DOHH2 (cell line): ENCODE measurements at regions not wholly inside any gene's neighbourhood (a gene's known extent, or its start where the extent isn't known, plus 50 kb on each side); places are given as distances from the start of the nearest gene placed in this dataset.

Source experiments
- H3F3A ChIP-seq: fragments of 200-600 bp; sonication (generic), shearing (Covaris generic); 2 replicates; pipeline ENCODE4 v1.6.0; 2016; ENCODE audit warnings: antibody characterized with exemption, mild to moderate bottlenecking; ENCODE audit not compliant: control insufficient read depth, insufficient read depth
- H3K27ac ChIP-seq: fragments of 200-600 bp; sonication (generic); 2 replicates; pipeline ENCODE4 v1.5.1; 2014; ENCODE audit warnings: low read depth, mild to moderate bottlenecking, low read length, moderate library complexity
- H3K27me3 ChIP-seq: fragments of 200-600 bp; sonication (generic); 2 replicates; pipeline ENCODE4 v1.6.1; 2014; ENCODE audit warnings: mild to moderate bottlenecking, low read length, mixed read lengths; ENCODE audit not compliant: control insufficient read depth
- H3K36me3 ChIP-seq: fragments of 200-600 bp; sonication (generic); 2 replicates; pipeline ENCODE4 v1.6.1; 2014; ENCODE audit warnings: mild to moderate bottlenecking, low read length, moderate library complexity, mixed read lengths; ENCODE audit not compliant: control insufficient read depth
- H3K4me1 ChIP-seq: fragments of 200-600 bp; sonication (generic); 2 replicates; pipeline ENCODE4 v1.6.1; 2014; ENCODE audit warnings: mild to moderate bottlenecking, low read length, mixed read lengths; ENCODE audit not compliant: control insufficient read depth
- H3K4me2 ChIP-seq: fragments of 200-600 bp; sonication (generic); 2 replicates; pipeline ENCODE4 v1.6.0; 2014; ENCODE audit warnings: mild to moderate bottlenecking, low read length, moderate library complexity
- H3K4me3 ChIP-seq: fragments of 200-600 bp; sonication (generic); 2 replicates; pipeline ENCODE4 v1.5.1; 2014; ENCODE audit warnings: mild to moderate bottlenecking, low read length, mixed read lengths
- H3K79me2 ChIP-seq: fragments of 200-600 bp; sonication (generic); 2 replicates; pipeline ENCODE4 v1.6.1; 2014; ENCODE audit warnings: mild to moderate bottlenecking, low read length, mixed read lengths; ENCODE audit not compliant: control insufficient read depth
- H3K9me2 ChIP-seq: fragments of 200-600 bp; sonication (generic); replicated peaks from 2 replicates; pipeline ENCODE4 v1.6.1; 2014; ENCODE audit warnings: mild to moderate bottlenecking, low read length, mixed read lengths; ENCODE audit not compliant: control insufficient read depth
- H3K9me3 ChIP-seq: fragments of 200-600 bp; sonication (generic); 2 replicates; pipeline ENCODE4 v1.6.1; 2014; ENCODE audit warnings: antibody characterized with exemption, low read length, mixed read lengths; ENCODE audit not compliant: control insufficient read depth, insufficient read depth
- H4K20me1 ChIP-seq: fragments of 200-600 bp; sonication (generic); 2 replicates; pipeline ENCODE4 v1.6.0; 2014; ENCODE audit warnings: low read depth, mild to moderate bottlenecking, antibody characterized with exemption, low read length, moderate library complexity; ENCODE audit not compliant: control insufficient read depth, insufficient read depth
- CTCF ChIP-seq: fragments of 200-600 bp; sonication (generic); IDR thresholded peaks from one replicate; pipeline ENCODE4 v1.5.1; 2014; ENCODE audit warnings: antibody characterized with exemption, mild to moderate bottlenecking, low read depth, low read length; ENCODE audit not compliant: poor library complexity, severe bottlenecking
- EZH2phosphoT487 ChIP-seq: fragments of 200-600 bp; sonication (generic); IDR thresholded peaks from 2 replicates; pipeline ENCODE4 v1.6.1; 2017; ENCODE audit warnings: borderline replicate concordance, mild to moderate bottlenecking, antibody characterized with exemption, low read length, moderate library complexity, mixed read lengths

- H3K9me3 ChIP-seq, result no peaks in the 10 kb centered on the region; the same call in 1 of the 2 replicates
- H3K4me2 ChIP-seq, result no peak overlapping the region
- H3K27me3 ChIP-seq, result no peaks in the 10 kb centered on the region
- no peaks in the 10 kb centered on the region for H3K9me2 ChIP-seq
- H3K4me3 ChIP-seq, result no peak overlapping the region
- H3F3A ChIP-seq, result no peaks in the 10 kb centered on the region
- H3K4me1 ChIP-seq, result no peaks in the 10 kb centered on the region
- no peak overlapping the region for H3K27ac ChIP-seq
- no peaks in the 10 kb centered on the region for H3K79me2 ChIP-seq
- no peaks in the 10 kb centered on the region for H3K36me3 ChIP-seq
- TF ChIP-seq CTCF, result no peak
- no peaks in the 10 kb centered on the region for H4K20me1 ChIP-seq
These were observed 490.9 kb downstream of the TMEM182 start for GRCh38 chr2:103252781-103253180.

DNA sequence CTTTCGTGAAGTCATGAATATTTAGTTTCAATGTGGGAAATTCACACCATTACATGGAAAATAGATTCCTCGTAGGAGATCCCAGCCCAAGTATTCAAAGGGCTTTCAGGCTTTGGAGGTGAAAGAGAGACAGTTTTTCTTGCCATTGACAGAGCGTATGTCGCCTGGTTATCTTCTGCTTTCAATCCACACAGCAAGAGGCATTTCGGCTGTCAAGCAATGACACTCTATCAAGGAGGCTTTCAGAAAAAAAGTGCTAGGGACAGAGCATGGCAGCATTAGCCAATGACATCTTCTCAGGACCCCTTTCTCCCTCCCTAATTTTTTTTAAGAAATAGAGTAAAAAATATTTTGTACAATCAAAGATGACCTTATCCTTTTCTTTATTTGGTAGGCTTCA lies 492.8 kb downstream of the TMEM182 start:
- Histone ChIP-seq H3F3A (no peaks in the 10 kb centered on the region), H3K9me2 (no peaks in the 10 kb centered on the region), H3K9me3 (no peaks in the 10 kb centered on the region; the same call in 1 of the 2 replicates), H3K36me3 (no peaks in the 10 kb centered on the region), H4K20me1 (no peaks in the 10 kb centered on the region), H3K79me2 (no peaks in the 10 kb centered on the region), H3K27ac (no peak overlapping the region), H3K4me3 (no peak overlapping the region), H3K27me3 (no peaks in the 10 kb centered on the region), H3K4me2 (no peak overlapping the region), H3K4me1 (no peaks in the 10 kb centered on the region)
- TF ChIP-seq CTCF (no peak), EZH2phosphoT487 (no peak)

GRCh38 chr2:103264058-103264768 lies 502.4 kb downstream of the TMEM182 start:
- H3K9me3 ChIP-seq, result no peaks in the 10 kb centered on the region
- no peaks in the 10 kb centered on the region for H3F3A ChIP-seq
- H3K27me3 ChIP-seq, result no peaks in the 10 kb centered on the region
- H3K79me2 ChIP-seq, result no peaks in the 10 kb centered on the region
- H3K4me2 ChIP-seq, result no peak overlapping the region
- no peak overlapping the region for H3K4me3 ChIP-seq
- H3K36me3 ChIP-seq, result no peaks in the 10 kb centered on the region
- H3K27ac ChIP-seq, result no peak overlapping the region
- no peaks in the 10 kb centered on the region for H3K4me1 ChIP-seq
- no peaks in the 10 kb centered on the region for H4K20me1 ChIP-seq
- no peaks in the 10 kb centered on the region for H3K9me2 ChIP-seq
- TF ChIP-seq CTCF (no peak), EZH2phosphoT487 (no peak)
